ENCODE measurements at regions not wholly inside any gene's neighbourhood (a gene's known extent, or its start where the extent isn't known, plus 50 kb on each side); places are given as distances from the start of the nearest gene placed in this dataset.

DNA sequence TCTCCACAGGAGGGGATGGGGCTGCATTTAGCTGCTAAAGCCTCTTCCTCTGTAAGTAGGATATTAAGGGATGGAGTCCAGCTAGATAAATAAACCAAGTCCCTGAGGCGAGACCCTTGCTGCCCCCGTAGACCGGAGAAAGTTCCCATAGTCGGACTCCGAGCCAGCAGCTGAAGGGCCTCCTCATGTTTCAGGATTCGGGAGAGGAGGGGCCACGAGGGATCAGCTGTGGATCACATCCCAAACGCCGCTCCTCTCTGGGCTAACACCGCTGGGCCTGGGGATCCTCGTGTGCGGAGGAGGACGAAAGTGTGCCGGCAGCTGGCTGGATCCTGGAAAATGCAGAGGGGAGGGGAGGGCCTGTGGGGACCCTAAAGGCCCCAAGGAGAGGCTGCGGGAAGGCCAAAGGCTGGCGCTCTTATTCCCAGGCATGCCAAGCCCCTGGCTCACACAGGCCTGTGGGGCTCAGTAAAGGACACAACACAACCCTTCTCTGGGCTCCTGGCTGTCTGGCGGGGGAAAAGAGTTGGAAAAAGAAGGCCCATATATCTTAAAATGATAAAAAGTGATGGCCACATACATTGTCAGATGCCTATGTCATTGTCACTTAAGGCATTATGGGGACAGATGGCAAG lies 82.5 kb upstream of the TMEM72 start:
- DNase-seq, result no peak

DNA sequence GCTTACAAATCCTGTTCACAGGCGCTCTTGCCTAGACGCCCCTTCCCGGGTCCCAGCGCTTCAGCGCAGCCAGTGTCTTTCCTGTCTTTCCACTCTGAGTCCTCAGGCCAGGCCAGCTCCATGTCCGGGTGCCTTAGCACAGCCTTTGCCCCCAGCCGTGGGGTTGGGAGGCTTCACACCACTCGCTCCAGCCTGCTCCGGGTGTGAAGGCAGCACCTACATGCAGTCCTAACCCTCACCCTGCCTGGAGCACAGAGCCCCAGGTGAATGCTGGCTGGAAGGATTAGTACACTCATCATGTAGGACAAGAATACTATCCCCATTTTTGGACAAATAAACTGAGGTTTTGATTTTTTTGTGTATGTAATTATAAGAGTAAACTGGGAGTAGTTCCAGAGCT lies 81.7 kb upstream of the TMEM72 start:
- no peak for DNase-seq

DNA sequence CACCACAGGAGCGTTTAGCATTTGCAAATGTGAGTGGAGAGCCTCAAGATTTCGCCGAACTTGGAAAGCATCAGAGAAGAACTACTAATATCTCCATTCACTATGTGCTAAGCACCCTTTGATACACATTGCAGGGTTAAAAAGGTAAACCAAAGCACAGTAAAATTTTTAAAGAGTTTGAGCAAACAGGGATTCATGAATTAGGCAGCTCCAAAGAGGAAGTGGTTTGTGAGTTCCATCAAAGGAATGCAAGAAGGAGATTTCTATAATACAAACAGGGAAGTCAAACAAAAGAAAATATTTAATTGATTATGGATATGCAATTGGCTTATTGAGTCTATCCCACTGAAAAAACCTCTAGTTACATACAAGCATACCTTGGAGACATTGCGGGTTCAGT lies 81.1 kb upstream of the TMEM72 start:
- DNase-seq, result no peak

DNA sequence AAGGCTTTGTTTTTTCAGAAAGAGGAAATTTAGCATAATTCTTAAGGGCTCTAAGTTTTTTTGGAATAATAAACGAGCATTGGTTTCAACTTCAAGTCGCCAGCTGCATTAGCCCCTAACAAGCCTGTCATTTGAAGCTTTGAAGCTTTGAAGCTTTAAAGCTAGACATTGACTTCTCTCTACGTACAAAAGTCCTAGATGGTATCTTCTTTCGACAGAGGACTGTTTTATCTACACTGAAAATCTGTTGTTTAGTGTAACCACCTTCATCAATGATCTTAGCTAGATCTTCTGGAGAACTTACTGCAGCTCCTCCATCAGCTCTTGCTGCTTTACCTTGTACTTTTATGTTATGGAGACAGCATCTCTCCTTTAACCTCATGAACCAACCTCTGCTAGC lies 79.6 kb upstream of the TMEM72 start:
- no peak for DNase-seq

DNA sequence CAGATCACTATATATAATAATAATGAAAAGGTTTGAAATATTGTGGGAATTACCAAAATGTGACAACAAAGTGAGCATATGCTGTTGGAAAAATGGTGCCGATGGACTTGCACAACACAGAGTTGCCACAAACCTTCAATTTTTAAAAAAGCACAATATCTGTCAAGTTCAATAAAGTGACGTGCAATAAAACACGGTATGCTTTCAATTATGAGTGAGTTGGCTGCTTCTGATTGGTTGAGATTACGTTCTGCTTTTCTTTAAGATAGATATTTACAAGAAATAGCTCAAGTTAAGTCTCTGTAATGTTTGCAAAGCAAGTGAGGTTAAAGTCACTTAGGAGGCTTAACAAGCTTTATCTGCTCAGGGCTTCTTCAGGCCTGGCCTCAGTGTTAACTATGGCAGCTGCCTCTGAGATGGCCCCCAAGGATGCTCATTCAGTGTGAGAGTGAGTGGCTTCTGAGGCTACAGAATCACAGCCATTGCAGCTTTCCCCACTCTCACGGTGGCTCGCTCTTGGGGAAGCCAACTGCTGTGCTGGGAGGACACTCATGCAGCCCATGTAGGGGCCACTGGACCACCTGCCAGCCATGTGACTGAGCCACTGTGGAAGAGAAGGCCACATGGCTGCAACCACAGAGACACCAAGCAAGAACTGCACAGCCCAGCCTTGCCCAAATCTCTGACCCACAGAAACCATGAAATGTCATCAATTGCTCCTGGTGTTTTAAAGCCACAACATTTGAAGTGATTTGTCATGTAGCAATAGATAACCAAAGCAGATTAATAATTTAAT lies 78.3 kb upstream of the TMEM72 start:
- DNase-seq, result no peak

DNA sequence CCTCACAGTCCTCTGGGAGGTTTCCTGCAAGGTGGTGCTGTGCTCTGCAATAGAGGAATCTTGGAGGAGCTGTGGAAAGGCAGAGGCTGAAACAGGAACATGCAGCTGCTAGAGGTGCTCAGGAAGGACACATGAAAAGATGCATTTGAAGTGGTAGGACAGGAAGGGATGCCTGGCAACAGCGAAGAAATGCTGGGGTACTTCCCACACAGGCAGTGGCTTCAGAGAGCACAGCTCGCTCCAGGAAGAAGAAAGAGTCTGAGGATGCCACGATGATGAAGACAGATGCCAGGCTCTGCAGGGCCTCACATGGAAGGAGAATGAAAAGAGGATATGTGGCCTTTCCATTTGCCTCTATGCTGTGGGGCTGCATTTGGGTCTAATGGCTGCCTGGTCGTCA lies 77.0 kb upstream of the TMEM72 start:
- DNase-seq, result no peak

DNA sequence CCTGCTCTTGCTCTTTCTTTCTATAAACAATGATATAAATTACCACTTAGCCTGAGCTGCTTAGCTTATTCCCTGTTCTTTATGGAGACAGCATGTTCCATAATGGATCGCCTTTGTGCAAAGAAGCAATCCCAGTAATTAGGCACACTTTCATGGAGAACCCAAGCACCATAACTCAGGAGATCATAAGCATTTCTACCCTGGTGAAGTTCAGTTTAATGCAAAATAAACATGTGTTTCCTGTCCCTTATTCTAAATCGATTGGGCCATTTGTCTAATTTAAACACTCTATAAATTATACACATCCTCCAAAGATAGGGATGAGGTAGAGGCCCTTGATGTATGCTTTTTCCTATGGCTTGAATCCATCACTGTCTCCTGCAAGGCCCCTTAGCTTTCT lies 75.8 kb upstream of the TMEM72 start:
- DNase-seq, result no peak

DNA sequence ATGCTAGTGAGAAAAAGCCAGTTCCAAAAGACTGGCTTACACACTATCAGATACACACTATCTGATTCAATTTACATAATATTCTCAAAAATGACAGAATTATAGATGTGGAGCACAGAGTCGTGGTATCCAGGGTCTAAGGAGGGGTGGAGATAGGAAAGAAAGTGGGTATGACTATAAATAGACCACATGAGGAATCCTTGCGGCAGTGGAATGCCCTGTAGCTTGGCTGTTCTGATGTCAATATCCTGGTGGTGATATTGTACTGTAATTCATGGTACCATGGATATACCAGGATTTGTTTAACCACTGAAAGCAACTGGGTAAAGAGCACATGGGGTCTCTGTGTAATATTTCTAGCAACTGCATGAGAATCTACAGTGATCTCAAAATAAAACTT lies 67.7 kb upstream of the TMEM72 start:
- DNase-seq, result no peak

DNA sequence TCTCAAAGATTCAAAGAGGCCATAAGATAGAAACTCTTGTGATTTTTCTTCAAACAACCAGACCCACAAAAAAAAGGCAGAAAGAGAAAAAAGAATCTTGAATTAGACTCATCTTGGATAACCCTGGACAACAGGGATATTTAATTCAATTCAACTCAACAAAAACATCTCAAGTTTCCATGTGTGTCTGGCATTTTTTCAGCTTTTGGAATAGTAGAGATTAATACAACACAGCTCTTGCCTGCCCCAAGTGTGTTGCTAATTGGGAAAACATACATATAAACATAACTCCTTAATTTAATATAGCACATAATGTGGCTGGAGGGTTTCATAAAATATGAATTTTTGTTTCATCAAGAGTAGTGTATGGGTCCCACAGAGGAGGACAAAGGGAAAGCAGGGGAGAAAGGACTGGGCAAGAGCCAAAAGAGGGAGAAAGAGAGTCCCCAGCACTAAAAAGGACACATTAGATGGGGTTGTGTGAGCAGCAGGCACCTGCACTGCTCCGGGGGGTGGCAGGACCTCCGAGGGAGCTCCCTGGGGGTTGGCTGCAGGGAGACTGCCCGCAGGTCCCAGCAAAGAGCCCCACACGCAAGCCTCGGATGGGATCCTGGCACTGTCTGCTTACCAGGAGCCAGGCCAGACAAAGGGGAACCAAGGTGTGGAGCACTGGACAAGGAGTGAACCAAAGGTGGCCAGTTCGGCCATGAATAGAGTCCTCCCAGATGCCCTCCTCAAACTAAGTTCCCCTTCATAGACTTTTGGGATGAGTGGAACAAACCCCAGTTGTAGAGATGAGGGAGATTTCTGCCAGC lies 65.6 kb upstream of the TMEM72 start:
- DNase-seq, result no peak

DNA sequence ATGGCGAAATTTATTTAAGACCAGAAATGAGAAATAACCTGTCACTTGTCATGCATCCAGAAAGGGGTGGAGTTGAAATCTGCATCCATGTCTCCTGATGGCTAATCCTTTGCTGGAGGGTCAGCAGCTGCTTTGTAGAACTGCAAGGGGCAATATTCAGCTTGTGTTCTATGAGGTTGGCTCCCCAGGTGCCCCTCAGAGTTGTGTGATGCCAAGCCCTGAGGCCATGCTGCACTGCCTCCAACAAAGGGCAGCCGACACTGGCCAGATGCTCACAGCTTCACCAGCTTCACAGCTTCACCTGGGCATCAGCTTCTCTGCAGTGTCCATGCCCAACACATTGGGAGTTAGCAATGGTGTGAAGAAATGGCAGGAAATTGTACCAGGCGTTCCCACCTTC lies 64.0 kb upstream of the TMEM72 start:
- no peak for DNase-seq

DNA sequence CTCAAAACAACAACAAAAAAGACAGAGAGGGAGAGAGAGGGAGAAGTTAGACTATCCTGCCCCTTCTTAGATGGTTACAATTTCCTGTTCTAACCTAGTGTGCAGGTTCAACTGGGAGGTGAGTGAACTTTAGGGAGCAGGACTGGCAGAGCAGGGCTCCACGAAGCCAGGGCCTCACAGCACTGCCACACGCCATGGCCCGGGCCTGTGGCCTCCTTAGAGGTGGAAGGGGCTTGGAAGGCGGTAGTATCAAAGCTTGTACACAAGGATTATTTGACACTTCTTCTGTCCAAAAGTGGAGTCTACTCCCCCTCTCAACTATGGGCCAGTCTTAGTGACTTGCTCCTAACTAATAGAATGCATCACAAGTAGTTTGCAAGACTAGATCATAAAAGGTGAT lies 62.9 kb upstream of the TMEM72 start:
- no peak for DNase-seq

DNA sequence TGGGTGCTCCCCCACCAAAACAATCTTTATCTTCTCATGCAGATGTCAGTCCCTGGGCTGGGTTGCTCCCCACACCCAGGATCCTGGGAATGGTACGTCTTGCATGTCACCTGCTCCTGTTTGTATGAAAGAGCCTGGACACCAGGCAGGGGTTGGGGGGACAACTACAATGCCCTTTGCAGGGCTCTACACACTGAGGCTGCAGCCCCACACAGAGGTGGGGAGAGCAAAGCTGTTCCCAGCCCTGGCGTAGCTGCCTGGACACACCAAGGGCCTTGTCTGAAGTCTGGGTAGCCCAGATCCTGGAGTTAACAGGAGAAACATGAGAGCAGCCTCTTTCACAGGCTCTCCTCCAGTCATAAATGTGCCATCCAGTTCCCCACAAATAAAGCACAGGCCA lies 61.2 kb upstream of the TMEM72 start:
- DNase-seq, result no peak

DNA sequence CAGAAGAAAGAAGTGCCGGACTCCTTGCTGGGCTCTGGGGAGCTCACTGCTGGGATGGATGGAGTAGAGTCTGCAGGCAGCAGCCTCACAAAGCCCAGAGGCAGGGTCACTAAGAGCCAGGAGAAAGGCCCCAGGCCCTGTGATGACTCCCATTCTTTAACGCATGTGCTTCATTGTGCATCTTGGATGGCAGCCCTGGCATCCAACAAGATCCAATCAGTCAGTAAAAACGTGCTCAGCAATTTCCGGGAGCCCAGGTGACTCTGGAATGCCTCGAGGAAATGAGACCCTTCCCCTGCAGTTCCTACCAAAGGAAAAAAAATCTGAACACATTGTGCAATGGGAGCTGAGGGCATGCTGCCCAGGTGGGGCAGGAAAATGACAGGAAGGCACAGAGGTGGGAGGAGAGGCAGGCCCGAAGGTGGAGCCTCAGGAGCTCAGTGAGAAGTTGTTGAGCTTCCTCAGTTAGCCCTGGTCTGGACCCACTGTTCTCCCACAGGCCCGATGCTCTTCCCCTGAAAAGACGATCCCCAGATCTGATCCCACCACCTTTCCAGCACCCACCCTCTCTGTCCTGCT lies 60.7 kb upstream of the TMEM72 start:
- DNase-seq, result no peak

DNA sequence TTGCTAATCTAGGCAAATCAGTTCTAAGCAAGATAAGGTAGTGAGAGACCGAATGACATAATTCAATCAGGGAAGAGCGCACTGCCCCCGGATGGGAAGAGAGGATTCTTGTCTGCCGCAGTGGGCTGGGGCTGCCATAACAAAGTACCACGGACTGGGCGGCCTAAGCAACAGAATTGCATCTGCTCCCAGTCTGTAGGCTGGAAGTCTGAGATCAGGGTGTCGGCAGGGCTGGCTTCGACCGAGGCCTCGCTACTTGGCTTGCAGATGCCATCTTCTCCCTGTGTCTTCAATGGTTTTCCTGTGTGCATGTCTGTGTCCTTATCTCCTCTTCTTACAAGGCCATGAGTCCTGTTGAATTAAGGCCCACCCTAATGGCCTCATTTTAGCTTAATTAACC lies 59.7 kb upstream of the TMEM72 start:
- no peak for DNase-seq

DNA sequence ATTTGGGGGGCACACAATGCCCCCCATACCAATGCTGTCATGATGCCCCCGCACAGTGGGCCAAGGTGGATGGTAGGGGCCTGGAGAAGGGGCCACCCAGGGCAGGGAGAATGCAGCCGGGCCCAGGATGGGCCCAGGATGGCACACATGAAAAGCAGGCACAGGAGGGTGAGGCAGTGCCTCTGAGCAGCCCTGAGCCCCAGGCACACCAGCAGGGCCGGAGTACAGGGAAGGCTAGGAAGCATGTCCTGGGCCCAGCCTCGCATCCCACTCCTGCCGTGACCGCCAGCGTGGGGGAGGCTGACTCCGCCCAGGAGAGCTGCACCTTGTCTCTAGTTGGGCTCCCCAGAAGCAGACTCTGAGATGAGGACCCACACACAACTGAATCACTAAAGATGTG lies 59.3 kb upstream of the TMEM72 start:
- DNase-seq, result no peak

DNA sequence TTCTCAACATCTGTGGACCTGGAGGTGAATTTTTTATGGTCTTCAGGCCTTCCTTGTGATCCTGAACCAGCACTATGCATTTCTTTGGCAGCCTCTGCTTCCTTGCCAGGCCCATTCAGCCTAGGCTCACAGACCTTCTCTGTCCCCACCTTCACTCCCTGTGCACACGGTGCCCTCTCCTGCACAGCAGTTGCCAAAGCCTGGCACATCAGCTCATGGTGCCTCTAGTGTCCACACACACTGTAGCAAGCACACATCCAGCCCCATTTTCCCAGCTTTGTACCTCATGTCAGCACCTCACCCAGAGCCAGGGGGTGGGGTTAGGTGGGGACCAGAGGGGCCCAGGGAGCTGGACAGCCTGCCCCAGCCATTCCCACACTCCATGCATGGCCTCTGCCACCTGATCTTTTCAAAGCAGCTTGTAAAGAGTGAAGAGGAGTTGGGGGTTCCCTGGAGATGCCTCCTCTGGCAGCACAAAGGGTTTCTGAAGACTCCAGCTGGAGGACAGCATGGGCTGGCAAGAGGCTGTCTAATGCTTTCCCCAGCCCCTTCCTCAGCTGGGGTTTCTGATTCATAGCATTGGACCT lies 57.9 kb upstream of the TMEM72 start:
- no peak for DNase-seq

DNA sequence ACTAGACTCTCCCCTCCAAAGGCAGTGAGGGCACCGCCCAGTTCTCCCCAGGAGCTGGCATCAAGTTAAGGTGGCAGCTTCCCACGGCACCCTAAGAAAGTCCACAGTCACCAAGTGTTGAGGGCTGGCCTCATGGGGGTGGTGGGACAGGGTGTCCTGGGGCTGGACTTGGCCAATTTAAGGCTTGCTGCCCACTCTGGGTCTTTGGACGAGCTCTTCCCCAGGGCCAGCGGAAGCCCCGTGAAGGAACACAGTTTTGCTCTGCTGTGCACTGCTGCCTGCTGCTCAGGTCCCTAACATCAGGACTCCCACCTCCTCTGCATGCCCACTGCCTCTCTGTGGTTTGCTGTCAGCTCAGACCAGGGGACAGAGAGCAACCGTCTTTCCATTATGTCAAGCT lies 57.3 kb upstream of the TMEM72 start:
- DNase-seq, result no peak

DNA sequence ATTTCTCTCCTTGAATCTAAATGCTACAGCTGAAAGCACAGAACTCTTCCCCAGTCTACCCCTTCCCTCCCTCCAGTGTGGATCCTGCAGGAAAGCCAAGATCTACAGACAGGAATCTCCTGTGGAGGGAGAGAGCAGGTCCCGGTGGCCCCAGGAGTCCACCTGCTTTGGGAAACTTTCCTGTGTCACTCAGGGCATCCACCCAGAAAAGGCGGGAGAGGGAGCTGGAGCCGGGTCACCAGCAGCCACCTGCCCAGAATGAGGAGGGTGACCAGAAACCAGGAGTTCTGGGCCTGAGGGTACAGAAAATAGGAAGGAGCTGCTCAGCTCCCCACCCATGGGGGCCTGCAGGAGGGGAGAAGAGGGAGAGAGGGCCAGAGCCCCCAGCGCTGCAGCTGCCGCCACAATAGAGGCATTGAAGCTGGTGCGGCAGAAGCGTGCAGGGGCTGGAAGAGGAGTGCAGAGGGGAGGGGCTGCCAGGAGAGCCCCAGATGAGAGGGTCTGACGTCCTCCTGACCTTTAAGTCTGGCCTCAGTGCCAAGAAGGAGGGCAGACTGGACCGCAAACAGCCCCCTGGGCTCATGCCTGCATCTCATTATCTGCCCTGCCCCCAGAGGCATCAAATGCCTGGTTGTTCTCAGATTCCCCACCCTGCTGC lies 56.3 kb upstream of the TMEM72 start:
- no peak for DNase-seq

DNA sequence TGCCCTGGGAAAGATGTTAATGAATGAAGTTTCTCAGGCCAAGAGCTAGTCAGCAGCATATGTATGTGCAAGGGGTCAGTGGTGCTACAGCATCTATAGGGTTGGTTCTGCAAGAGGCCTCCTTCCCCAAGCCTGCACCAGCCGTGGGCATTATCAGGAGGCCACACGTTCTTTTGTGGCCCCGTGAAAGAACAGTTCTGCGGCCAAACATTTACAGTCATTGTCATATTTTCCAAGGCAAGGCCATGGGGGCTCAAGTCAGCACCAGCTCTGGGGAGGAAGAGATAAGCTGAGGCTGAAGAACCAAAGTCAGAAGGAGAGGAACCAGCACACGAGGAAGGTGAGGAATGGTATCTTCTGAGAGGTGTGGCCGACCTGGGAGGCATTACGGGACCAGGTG lies 54.4 kb upstream of the TMEM72 start:
- DNase-seq, result no peak

DNA sequence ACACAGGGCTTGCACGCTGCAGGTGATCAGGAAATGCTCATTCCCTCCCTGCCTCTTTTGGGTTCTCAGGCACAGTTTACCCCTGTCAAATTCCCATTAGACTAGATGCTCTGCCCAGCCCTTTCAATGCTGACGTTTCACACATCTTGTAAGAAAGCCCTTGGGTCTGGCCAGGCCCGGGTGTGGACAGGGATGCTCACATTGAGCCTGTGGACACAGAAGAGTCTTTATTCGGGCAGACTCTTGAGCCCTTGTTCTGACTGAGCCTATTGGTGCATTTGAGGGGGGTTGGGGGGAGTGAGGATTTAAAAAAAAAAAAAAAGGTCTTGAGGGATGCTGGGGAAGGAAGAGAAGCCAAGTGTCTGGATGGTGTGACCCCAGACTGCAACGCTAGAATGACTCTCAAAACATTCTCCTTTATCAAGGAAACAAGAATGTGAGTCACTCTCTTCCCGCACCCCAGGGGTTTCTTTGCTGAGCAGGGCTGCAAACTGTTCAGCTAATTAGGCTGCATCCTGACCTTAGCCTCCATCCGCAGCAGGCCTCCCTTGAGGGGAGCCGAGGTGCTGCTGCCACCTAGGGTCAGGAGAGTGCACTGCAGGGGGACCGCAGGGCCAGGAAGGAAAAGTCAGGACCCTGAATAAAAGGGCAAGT lies 53.6 kb upstream of the TMEM72 start:
- peak; percentile 72 for DNase-seq

DNA sequence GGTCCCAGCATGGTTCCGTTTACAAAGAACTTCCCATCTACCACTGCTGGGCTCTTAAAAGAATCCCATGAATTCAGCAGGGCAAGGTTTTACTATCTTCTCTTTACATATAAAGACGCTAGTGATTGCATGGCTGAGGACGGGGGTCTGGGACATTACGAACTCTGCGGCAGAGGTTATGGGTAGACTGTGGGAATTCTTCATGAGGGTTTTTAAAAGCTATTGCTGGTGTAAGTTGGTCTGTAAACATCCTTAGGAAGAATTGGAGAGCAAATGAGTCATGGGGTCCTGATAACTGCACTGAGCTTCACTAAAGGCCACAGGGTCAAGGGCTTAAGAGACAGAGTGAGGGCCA lies 53.1 kb upstream of the TMEM72 start:
- DNase-seq, result no peak

DNA sequence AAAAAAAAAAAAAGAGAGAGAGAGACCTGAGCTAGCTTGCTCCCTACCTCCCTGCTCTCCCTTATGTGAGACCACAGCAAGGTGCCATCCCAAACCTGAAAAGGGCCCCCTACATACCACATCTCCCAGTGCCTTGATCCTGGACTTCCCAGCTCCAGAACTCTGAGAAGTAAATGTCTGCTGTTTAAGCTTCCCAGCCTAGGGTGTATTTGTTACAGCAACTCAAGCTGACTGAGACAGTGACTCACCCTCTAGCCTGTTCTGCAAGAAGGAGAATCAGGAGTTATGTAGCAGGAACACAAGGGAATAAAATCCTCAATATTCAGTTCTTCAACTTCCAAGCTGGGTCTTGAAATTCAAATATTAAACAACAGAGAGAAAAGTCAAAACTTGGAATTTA lies 52.1 kb upstream of the TMEM72 start:
- no peak for DNase-seq
